PC-3 (cell line): ENCODE measurements at regions not wholly inside any gene's neighbourhood (a gene's known extent, or its start where the extent isn't known, plus 50 kb on each side); places are given as distances from the start of the nearest gene placed in this dataset.

ENCODE experiments used
- EZH2phosphoT487 ChIP-seq: fragments of 300-600 bp; sonication (generic); IDR thresholded peaks from 2 replicates; pipeline ENCODE4 v1.6.1; 2018; ENCODE audit warnings: mild to moderate bottlenecking, antibody characterized with exemption, low read length, borderline replicate concordance
- TF ChIP-seq, protein P1 (sequence below): fragments of 300-600 bp; sonication (generic); conservative IDR thresholded peaks from 2 replicates; pipeline ENCODE4 v1.5.1; 2017; ENCODE audit warnings: antibody characterized with exemption, low read depth, mild to moderate bottlenecking, low read length

DNA sequence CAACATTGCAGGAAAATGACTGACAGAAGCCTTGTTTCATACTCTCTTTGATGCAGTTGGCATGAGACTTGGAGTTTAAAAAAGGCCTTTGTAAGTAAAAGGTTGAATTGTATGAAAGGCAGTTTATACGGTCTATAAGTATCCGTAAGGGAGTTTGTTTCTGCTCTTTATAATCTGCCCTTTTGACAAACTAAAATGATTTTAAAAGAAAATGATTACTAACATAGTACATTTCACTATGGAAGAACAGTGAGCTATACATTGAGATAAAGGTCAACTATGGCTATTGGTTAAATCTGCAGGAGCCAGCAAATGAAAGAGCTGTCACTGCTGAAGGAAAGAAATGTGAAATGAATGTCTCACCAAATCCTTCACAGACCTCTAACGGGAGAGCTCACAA is 296.1 kb upstream of the SLITRK6 start:
- no peak for TF ChIP-seq EZH2phosphoT487
- TF ChIP-seq, protein P1, sequence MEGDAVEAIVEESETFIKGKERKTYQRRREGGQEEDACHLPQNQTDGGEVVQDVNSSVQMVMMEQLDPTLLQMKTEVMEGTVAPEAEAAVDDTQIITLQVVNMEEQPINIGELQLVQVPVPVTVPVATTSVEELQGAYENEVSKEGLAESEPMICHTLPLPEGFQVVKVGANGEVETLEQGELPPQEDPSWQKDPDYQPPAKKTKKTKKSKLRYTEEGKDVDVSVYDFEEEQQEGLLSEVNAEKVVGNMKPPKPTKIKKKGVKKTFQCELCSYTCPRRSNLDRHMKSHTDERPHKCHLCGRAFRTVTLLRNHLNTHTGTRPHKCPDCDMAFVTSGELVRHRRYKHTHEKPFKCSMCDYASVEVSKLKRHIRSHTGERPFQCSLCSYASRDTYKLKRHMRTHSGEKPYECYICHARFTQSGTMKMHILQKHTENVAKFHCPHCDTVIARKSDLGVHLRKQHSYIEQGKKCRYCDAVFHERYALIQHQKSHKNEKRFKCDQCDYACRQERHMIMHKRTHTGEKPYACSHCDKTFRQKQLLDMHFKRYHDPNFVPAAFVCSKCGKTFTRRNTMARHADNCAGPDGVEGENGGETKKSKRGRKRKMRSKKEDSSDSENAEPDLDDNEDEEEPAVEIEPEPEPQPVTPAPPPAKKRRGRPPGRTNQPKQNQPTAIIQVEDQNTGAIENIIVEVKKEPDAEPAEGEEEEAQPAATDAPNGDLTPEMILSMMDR = no peak
